NCI-H226 (cell line): ENCODE measurements at regions not wholly inside any gene's neighbourhood (a gene's known extent, or its start where the extent isn't known, plus 50 kb on each side); places are given as distances from the start of the nearest gene placed in this dataset.
"Not testable (repeated sequence)": the region's sequence is repeated elsewhere in the genome, so short reads cannot be mapped to it uniquely, and the experiment has no call there.

Source experiments
- DNase-seq: peaks from one replicate; pipeline ENCODE4 v3.0.0-alpha.2; 2015

GRCh38 chr6:40671694-40672050, 84.5 kb upstream of the LRFN2 start:
- no peak for DNase-seq

GRCh38 chr6:40671001-40671693, 84.0 kb upstream of the LRFN2 start:
- DNase-seq: no peak

- no peak for DNase-seq
Measured at GRCh38 chr6:40669343-40669742, 82.2 kb upstream of the LRFN2 start.

- no peak for DNase-seq
Measured at GRCh38 chr6:40668203-40668602, 81.0 kb upstream of the LRFN2 start.

DNA sequence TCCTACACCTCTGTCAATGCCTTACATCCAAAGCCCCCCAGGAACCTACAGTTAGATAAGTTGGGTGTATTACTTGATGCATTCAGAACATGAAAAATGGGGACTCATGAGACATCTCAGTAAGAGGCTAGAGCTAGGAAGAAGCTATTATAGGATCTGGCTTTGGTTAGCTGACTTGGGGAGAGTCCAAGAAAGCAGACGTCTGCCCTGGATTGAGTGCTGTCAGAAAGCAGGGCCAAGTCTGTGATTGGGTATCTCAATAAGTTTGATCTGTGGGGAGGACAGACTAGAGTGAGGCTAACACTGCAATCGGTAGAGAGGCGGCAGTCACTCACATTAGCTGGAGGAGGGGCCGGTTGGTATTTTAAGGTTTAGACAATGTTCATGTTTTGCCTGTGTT, 79.4 kb upstream of the LRFN2 start:
- no peak for DNase-seq

DNA sequence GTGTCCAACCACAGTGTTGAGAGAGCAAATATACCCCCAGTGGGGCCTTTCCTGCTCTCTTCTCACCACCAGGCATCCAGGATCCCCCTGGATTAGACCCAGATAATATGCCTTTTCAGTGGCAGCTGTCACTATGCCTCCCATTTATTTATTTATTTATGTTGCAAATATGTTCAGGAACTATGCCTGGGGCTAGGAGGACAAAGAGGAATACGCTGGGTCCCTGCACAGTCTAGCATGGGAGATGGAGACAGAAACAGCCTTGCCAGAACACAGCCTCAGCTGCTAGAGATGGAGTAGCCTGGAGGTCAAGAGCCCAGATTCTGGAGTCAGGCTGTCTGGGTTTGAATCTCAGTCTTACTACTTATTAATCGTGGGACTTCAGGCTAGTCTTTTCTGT, 74.6 kb upstream of the LRFN2 start:
- DNase-seq: no peak

DNA sequence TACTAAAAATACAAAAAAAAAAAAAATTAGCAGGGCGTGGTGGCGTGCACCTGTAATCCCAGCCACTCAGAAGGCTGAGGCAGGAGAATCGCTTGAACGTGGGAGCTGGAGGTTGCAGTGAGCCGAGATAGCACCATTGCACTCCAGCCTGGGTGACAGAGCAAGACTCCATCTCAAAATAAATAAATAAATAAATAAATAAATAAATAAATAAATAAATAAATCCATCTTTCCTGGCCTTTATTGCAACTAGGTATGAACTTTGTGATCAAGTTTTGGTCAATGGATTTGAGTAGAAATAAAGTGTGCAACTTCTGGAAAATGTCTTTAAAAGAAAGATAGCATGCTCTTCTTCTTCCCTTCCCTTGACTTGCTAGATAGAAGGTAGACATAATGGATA, 69.6 kb upstream of the LRFN2 start:
- not testable (repeated sequence) for DNase-seq

DNA sequence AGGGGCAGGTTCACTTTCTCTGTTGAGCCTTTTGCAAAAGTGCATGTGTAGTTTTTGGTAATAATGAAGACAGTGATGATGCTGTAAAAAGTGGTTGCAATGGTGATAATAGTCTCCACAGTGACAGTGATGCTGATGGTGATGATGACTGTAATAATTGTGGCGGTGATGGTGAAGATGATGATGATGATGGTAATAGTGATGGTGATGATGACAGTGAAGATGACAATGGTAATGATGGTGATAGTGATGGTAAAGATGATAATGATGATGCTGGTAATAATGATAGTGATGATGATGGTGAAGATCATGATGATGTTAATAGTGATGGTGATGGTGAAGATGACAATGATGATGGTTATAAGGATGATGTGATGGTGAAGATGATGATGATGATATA, 67.7 kb upstream of the LRFN2 start:
- no peak for DNase-seq

DNA sequence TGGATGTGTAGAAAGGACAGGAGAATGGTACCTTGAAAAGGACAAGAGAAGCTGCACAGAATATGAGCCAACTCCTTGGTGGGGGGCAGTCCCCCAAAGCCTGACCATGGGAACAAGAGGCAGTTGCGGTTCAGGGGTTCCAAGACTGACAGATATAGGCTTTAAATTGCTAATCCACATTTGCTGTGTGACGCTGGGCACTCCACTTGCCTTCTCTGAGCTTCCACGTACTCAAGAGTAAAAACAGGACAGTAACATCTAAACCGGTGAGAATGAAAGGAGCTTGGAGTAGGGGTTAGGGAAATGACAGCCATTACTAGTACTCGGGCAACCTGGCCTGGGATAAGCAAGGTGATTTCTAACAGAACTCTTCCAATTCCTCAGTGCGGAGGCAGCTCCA, 57.9 kb upstream of the LRFN2 start:
- DNase-seq: no peak

- no peak for DNase-seq
Measured at GRCh38 chr6:40642837-40643236, 55.7 kb upstream of the LRFN2 start.

- DNase-seq: no peak
Measured at GRCh38 chr6:40642190-40642589, 55.0 kb upstream of the LRFN2 start.

- DNase-seq: no peak
Measured at GRCh38 chr6:40640599-40641227, 53.5 kb upstream of the LRFN2 start.
